ENCODE measurements at regions not wholly inside any gene's neighbourhood (a gene's known extent, or its start where the extent isn't known, plus 50 kb on each side); places are given as distances from the start of the nearest gene placed in this dataset.

DNA sequence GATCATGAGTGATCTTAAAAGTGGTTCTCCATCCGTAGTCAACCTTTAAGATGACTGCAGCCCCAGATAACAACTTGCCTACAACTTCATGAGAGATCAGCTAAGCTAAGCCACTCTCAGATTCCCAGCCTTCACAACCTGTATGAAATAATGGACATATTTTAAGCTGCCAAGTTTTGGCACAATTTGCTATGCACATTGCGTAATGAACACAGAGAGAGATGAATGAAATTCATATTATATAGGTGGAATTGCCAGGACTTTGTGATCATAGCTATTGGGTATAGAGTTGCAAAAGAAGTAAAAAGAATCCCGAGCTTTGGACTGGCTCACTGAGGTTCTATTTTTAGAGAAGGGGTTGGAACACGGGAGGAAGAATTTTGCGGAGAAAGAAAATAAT, 59.1 kb upstream of the EGLN3 start:
- TF ChIP-seq GATA3 (IDR thresholded peaks at IDR 0.05; ENCODE audit: low read depth, low read length) (no peak), GATA2 (IDR thresholded peaks at IDR 0.05; ENCODE audit: low read depth, low read length) (no peak)

DNA sequence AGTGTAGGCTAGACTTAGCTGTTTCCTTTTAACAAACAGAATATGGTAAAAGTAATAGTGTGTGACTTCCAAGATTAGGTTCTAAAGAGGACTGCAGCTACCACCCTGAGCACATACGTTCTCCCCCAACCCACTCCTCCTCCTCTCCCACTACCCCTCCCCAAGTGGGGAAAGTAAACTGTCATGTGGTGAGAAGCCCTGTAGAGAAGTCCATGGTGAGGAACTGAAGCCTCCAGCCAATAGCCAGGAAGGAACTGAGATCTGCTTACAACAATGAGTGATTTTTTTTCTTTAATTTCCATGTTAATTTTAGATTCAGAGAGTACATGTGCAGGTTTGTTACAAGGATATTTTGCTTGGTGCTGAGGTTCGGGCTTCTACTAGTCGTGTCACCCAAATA, 57.0 kb upstream of the EGLN3 start:
- TF ChIP-seq GATA3 (IDR thresholded peaks at IDR 0.05; ENCODE audit: low read depth, low read length) (no peak), GATA2 (IDR thresholded peaks at IDR 0.05; ENCODE audit: low read depth, low read length) (no peak)

DNA sequence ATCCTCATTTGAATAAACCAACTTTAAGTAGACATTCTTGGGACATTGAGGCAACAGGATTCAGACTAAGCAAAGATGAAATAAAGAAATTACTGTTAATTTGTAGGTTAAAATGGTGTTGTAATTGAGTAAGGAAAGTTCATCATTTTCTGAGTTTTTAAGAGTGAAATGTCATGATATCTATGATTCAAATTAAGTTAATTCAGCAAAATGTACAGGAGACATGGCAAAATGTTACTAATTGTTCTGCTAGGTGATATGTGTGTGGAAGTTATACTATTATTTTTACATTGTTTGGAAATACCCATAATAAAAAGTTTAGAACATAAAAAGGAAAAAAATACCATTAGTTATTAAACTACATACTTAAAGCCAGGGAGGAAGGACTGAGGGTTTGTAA, 55.0 kb upstream of the EGLN3 start:
- TF ChIP-seq GATA2 (IDR thresholded peaks at IDR 0.05; ENCODE audit: low read depth, low read length) (no peak), GATA3 (IDR thresholded peaks at IDR 0.05; ENCODE audit: low read depth, low read length) (no peak)

DNA sequence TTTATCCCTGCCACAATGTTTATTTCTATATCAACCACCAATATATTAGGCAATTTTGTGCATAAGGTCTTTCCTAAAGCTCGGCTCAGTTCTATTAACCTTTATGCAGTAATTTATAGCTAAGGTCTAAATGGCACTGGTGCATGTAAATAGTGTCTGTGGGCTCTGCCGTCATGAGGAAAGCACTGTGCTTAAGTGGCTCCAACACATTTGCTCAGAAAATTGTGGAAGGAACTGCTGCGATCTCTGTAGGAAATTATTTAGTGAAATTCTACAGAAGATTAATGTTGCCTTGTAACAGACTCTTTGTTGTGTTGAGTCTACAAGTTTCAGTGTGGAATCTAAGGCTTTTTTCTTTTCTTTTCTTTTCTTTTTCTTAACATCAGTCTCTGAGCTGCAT, 54.0 kb upstream of the EGLN3 start:
- TF ChIP-seq GATA3 (IDR thresholded peaks at IDR 0.05; ENCODE audit: low read depth, low read length), result no peak
- TF ChIP-seq GATA2 (IDR thresholded peaks at IDR 0.05; ENCODE audit: low read depth, low read length), result no peak

DNA sequence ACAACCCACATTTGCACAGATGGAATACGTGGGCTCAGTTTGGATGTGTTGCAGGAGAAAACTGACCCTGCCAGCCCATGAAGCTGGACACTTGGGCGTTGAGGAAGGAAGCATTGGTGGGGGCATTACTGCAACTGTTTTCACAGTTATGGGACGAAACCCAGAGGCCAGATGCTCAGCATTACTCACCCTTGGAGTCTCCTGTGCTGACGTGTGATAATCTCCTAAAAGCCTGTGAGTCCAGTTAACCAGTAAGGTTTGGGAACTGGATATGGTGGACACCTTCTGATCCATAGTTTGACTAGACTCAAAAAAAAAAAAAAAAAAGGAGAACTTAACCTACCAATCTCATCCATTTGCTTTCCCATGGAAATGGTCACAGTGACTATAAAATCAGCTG, 52.8 kb upstream of the EGLN3 start:
- TF ChIP-seq GATA3 (IDR thresholded peaks at IDR 0.05; ENCODE audit: low read depth, low read length) (no peak), GATA2 (IDR thresholded peaks at IDR 0.05; ENCODE audit: low read depth, low read length) (no peak)

DNA sequence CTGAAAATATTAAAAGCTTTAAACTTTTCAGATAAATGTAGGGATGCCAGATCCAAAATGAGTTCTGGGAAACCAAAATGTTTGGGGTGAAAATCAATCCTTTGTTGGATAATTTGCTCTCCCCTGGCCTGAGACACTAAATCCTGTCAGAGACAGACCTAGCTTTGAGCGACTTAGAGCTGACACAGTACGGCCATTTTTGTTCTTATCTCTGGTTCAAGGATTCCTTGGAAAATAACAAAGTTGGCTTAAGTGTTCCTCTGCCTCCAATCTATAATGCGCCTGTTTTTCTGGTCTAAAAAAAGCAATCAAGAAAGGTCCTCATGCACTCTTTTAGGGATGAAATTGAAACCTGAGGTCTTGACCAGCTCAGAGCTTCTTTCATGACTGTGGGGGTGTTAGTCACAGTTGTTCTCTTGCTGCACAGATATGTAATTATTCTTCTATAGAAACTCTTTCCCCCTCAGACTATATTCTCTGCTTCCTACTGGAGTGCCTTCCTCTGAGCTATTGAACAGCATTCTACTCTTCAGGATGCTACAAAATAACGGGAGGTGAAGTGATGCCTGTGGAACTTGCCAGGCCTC, 52.3 kb upstream of the EGLN3 start:
- no peak for TF ChIP-seq GATA3 (IDR thresholded peaks at IDR 0.05; ENCODE audit: low read depth, low read length)
- TF ChIP-seq GATA2 (IDR thresholded peaks at IDR 0.05; ENCODE audit: low read depth, low read length), result no peak

Measured in SH-SY5Y (cell line).